ENCODE measurements at regions not wholly inside any gene's neighbourhood (a gene's known extent, or its start where the extent isn't known, plus 50 kb on each side); places are given as distances from the start of the nearest gene placed in this dataset.
"Not testable (repeated sequence)": the region's sequence is repeated elsewhere in the genome, so short reads cannot be mapped to it uniquely, and the experiment has no call there.

DNA sequence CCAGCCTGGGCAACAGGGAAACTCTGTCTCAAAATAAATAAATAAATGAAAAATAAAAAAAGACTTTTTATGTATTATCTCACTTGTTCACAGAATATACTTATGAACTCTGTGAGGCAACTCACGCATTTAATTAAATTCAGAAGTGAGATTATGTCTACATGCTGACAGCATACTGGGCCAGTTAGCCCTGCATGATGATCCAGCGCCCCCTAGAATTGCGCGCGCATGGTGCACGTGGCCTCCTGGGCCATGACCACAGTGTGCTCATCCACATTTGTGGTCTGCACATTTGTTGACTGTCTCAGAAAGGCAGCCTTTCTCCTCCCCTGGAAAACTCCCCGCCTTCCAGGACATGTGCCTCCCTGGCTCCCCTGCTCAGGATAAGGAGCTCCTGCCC, 64.8 kb upstream of the METTL9 start:
- not testable (repeated sequence) for DNase-seq (ENCODE audit: low read depth in 2 of 2)

DNA sequence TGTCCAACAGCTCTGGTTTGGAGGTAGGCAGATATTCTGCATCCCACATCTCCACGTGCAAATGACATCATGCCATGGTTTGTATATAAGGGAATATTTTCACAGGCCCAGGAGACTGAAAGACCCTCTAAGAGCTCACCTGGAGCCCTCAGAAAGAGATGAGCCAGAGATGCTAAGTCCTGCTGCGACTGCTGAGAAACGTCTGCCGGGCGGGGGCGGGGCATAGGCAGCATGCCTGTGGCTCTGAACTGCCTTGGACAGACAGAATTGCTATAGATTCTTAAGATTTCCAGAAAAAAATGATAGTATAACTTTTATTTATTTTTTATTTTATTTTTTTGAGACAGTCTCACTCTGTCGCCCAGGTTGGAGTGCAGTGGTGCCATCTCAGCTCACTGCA, 64.2 kb upstream of the METTL9 start:
- not testable (repeated sequence) for DNase-seq (ENCODE audit: low read depth in 2 of 2)

DNA sequence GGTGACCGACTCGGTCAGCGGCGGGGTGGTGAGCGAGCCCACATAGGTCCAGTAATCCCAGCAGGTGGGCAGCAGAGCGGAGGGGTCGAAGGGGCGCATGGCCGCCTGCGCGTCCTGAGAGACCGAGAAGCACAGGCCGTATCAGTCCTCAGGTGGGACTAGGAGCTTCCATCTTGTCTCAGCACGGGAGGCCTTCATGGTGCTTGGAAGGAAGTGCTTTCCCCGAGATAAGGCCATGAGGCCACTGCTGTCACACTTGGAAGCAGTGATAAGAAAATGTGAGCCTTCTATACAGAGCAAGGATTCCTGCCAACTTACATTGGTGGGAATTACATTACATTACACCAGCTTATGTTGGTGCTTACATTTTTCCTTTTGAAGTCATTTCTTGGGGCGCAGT, 62.6 kb upstream of the METTL9 start:
- not testable (repeated sequence) for DNase-seq (ENCODE audit: low read depth in 2 of 2)

DNA sequence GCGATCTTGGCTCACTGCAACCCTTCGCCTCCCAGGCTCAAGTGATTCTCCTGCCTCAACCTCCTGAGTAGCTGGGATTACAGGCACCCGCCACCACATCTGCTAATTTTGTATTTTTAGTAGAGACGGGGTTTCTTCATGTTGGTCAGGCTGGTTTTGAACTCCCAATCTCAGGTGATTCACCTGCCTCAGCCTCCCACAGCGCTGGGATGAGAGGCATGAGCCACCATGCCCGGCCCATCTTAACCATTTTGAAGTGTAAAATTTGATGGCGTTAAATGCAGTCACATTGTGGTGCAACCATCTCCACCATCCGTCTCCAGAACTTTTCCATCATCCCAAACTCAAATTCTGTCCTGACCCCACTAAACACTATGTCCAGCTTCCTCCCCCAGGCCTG, 61.8 kb upstream of the METTL9 start:
- DNase-seq (ENCODE audit: low read depth in 2 of 2): not testable (repeated sequence)

DNA sequence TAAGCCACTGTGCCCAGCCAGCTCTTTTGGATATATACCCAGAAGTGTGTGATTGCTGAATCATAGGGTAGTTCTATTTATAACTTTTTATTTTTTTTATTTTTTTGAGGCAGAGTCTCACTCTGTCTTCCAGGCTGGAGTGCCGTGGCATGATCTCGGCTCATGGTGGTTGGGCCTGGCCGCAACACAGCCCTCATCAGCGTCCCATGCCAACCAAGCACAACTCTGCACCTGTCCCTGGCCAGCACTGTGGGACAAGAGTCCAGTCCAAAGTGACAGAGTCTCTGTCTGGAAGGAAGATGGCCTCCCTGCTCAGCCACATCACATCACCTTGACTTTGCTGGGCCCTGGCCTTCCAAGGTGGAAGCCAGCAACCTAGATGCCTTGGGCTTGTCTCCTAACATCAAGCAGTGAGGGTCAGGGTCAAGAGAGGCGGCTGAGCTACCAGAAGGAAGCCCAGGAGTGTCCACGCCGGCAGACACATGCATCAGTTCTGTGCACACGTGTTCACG, 60.2 kb upstream of the METTL9 start:
- not testable (repeated sequence) for DNase-seq (ENCODE audit: low read depth in 2 of 2)

DNA sequence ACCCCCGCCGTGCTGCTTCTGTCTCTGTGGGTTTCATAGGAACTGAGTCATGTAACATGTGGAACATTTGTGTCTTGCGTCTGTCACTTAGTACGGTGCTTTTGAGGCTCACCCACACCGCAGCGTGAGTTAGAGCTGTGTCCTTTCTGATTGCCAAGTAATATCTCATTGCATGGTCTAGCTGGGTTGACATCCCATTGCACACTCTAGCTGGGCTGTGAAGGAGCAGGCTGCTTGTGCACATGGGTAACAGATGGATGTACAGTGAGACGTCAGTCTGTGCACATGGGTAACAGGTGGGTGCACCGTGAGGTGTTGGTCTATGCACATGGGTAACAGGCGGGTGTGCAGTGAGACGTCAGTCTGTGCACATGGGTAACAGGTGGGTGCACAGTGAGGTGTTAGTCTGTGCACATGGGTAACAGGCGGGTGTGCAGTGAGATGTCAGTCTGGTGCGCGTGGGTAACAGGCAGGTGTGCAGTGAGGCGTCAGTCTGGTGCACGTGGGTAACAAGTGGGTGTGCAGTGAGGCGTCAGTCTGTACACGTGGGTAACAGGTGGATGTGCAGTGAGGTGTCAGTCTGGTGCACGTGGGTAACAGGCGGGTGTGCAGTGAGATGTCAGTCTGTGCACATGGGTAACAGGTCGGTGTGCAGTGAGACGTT, 58.5 kb upstream of the METTL9 start:
- not testable (repeated sequence) for DNase-seq (ENCODE audit: low read depth in 2 of 2)

DNA sequence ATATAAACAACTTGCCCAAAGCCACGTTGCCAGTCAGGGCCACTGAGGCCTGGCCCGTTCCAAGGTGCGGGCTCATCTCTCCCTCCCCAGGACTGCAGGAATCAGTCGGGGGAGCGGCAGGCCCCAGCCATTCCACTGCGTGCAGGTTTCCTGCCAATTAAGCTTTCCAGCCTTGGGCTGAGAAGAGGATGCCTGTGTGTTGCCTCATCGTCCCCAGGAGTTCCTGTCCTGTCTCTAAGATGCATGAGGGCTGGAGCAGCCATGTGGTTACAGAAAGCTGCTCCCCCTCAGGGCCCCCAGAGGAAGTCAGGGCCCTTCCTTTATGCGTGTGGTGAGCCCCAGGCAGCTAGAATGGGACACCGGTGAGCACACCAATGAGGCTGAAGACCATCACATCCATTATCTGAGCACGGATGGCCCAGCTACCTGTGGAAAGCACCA, 57.7 kb upstream of the METTL9 start:
- not testable (repeated sequence) for DNase-seq (ENCODE audit: low read depth in 2 of 2)

DNA sequence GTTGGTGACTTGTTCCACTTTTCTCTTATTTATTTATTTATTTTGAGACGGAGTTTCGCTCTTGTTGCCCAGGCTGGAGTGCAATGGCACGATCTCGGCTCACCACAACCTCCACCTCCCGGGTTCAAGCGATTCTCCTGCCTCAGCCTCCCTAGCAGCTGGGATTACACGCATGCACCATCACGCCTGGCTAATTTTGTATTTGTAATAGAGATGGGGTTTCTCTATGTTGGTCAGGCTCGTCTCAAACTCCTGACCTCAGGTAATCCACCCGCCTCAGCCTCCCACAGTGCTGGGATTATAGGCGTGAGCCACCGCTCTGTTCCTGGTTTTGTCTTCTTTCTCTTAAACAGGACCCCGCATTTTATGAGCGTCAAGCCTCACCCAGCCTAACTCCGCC, 57.3 kb upstream of the METTL9 start:
- DNase-seq (ENCODE audit: low read depth in 2 of 2): not testable (repeated sequence)

DNA sequence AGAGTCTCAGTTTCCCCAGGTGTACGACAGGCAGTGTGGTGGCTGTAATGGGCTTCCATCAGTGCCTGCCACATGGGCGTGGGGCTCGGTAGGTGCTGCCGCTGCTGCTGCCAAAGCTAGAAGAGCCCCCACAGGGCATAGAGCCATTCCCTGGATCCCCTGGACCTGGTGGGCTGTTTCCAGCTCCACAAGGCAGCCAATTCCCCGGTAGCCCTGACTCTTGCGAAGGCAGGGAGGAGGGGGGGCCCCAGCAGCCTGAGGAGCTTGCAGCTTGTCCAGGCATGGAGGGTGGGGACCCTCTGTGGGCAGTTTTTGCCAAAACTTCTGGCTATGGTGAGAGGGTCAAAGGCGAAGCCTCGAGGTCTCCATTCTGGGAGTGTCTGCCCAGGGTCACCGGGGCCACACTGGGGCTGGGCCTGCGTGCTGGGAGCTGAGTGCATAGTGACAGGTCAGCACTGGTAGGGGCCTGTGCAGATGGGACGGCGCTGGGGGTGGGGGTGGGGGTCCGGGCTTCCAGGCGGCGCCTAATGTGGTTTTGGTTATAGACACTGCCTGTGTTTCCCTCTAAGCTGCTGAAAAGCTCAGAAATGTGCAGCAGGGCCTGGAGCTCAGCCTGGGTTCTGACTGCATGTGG, 56.8 kb upstream of the METTL9 start:
- not testable (repeated sequence) for DNase-seq (ENCODE audit: low read depth in 2 of 2)

DNA sequence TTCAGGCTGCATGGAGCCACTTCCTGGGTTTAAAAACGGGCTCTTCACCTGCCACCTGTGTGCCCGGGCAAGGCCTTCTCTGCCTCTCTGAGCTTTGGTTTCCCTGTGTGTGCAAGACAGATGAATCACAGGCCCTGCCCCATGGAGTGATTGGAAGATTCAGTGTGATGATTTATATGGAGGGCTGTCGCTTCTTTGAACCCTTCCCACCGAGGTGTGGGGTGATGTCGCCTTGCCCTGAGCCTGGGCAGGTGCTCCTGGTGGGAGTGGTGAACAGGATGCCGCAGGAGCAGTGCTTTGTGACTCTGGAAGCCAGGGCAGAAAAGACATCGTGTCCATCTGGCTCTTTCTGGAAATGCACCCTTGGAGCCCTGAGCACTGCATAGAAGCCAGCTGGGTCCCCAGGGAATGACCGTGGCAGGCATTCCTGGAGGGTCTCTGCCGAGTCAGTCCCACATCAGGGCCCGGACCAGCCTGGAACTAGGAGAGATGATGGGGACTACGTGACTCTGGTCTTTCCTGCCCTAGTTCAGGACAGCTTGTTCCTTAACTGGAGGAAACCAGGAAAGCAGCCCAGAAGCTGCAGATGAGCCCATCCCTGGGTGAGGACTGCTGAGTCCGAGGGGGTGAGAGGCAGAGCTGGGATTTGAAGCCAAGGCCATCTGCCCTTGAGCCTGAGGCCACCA, 56.1 kb upstream of the METTL9 start:
- DNase-seq (ENCODE audit: low read depth in 2 of 2): not testable (repeated sequence)

DNA sequence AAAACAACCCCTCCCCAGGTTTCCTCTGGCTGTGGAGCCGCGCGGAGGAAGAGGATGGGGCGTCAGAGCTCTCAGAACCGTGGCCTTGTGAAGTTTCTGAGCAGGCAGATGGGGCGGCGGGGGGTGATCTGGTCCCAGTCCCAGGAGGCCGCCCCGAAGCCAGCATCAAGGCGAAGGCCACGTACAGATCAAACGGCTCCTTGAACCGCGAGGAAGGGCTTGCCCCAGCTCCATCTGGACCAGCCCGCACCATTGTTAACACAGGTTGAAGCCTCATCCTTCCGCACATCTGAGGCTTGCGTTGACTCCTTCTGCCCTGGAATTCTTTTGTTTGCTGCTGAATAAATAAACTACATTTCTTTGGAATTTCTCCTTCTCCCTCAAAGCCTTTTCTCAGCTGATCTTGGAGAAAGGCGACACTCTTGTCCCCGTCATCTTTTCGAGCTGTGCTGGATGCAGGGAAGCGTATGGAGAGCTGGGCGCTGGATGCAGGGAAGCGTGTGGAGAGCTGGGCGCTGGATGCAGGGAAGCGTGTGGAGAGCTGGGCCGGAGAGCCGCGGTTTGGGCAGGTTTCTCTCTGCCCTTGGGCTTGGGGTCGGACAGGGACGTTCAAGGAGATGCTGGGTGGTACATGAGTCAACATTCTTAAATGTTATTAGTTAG, 53.6 kb upstream of the METTL9 start:
- DNase-seq (ENCODE audit: low read depth in 2 of 2): not testable (repeated sequence)

DNA sequence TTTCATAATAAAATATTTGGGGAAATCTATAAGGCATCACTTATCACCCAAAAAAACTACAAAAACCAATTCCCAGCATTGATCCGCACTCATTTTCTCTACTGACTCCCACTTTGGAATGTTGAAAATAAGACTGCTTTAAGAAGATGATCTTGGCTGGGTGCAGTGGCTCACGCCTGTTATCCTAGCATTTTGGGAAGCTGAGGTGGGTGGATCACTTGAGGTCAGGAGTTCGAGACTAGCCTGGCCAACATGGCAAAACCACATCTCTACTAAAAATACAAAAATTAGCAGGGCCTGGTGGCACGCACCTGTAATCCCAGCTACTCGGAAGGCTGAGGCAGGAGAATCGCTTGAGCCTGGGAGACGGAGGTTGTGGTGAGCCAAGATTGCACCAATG, 50.0 kb upstream of the METTL9 start:
- not testable (repeated sequence) for DNase-seq (ENCODE audit: low read depth in 2 of 2)
